ENCODE measurements at regions not wholly inside any gene's neighbourhood (a gene's known extent, or its start where the extent isn't known, plus 50 kb on each side); places are given as distances from the start of the nearest gene placed in this dataset.

DNA sequence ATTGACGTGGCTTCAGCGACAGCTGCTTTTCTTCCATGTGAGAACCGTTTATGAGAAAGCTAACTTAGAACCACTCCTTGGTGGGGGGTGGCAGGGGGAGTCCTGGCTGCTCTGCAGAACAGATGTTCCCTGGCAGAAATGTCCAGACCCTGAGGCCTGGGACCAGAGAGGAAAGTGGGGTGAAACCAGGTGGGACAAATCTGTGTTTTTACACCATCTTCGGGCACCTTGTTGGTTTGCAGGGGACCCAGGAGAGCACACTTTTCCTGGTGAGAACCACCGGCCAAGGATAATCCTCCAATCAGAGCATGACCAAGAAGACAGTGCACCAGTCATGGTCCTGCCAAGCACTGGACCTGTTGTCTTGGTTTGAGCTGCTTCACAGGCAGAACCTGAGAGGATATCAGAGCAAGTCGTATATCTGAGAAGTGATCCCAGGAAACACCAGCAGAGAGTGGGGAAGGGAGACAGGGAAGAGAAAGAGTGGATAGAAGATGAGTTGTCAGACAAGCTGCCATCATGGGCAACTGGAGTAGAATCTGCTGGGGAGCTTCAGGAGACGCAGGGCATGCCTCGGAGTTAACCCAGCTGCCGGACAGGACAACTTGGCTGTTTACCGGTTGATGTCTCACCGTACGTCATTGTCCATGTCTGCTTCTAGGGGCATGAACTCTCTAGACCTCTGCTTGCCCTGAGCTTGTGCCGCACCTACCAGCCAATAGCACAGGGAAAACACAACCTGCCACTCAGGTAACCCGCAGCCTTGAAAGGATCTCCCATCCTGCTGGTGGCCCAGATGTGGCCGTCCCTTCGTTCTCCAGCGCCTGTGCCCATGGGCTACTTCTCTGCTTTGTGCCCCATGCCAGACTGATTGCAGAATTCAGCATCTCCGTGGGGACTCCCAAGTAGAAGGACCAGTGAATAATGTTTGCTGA, 178.4 kb upstream of the MVB12B start (continued):
- no peak for TF ChIP-seq KDM5A (IDR thresholded peaks at IDR 0.05; ENCODE audit: low read length)
- TF ChIP-seq USF2 (IDR thresholded peaks at IDR 0.05; ENCODE audit: low read length): no peak
